ENCODE measurements at regions not wholly inside any gene's neighbourhood (a gene's known extent, or its start where the extent isn't known, plus 50 kb on each side); places are given as distances from the start of the nearest gene placed in this dataset.

DNA sequence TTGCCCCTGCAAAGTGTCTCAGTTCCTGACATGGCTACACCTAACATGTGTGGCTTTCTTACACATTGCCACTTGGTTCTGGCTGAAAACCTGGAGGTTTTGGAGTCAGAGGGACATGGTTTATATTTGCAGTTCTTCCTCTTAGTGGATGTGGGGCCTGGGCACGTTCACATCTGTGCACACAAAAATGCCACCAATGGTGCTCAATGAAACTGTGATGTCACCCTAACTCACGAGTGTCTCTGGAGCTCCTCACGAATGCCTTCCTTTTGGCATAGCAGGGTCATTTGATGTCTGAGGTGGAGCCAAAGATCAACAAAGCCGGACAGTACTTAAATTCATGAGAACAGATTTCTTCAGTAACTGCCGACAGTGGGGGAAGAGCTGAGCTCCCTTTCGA, 231.7 kb upstream of the HS6ST1 start:
- Histone ChIP-seq H3K36me3 (no peaks in the 10 kb centered on the region), H2AFZ (replicated peaks) (no peak overlapping the region), H3K79me2 (ENCODE audit: low read depth) (no peaks in the 10 kb centered on the region), H3K4me3 (no peak overlapping the region), H3K9me3 (ENCODE audit: low read depth) (no peaks in the 10 kb centered on the region), H3K9ac (no peak overlapping the region), H3K27ac (no peak overlapping the region), H3F3A (ENCODE audit: low read depth) (no peaks in the 10 kb centered on the region), H3K27me3 (no peaks in the 10 kb centered on the region), H3K4me2 (no peak overlapping the region), H3K4me1 (peaks cover 18% of the 10 kb centered on the region), H4K20me1 (ENCODE audit: low read depth) (no peaks in the 10 kb centered on the region)
- TF ChIP-seq, protein P1, sequence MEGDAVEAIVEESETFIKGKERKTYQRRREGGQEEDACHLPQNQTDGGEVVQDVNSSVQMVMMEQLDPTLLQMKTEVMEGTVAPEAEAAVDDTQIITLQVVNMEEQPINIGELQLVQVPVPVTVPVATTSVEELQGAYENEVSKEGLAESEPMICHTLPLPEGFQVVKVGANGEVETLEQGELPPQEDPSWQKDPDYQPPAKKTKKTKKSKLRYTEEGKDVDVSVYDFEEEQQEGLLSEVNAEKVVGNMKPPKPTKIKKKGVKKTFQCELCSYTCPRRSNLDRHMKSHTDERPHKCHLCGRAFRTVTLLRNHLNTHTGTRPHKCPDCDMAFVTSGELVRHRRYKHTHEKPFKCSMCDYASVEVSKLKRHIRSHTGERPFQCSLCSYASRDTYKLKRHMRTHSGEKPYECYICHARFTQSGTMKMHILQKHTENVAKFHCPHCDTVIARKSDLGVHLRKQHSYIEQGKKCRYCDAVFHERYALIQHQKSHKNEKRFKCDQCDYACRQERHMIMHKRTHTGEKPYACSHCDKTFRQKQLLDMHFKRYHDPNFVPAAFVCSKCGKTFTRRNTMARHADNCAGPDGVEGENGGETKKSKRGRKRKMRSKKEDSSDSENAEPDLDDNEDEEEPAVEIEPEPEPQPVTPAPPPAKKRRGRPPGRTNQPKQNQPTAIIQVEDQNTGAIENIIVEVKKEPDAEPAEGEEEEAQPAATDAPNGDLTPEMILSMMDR (IDR thresholded peaks at IDR 0.05), result no peak
- TF ChIP-seq EZH2phosphoT487 (IDR thresholded peaks at IDR 0.05) (no peak), EZH2 (IDR thresholded peaks at IDR 0.05) (no peak)
- peak overlapping the region; percentile 96 for H3K27ac Mint-ChIP-seq
- peaks cover 2% of the 10 kb centered on the region for H3K36me3 Mint-ChIP-seq
- peaks cover 11% of the 10 kb centered on the region for H3K9me3 Mint-ChIP-seq
- H3K27me3 Mint-ChIP-seq (ENCODE audit: insufficient read depth, low read depth), result peaks cover 27% of the 10 kb centered on the region
- DNase-seq (ENCODE audit: low spot score), result no peak
- peak overlapping the region; percentile 44 for H3K4me3 Mint-ChIP-seq
- H3K4me1 Mint-ChIP-seq, result peaks cover 79% of the 10 kb centered on the region

DNA sequence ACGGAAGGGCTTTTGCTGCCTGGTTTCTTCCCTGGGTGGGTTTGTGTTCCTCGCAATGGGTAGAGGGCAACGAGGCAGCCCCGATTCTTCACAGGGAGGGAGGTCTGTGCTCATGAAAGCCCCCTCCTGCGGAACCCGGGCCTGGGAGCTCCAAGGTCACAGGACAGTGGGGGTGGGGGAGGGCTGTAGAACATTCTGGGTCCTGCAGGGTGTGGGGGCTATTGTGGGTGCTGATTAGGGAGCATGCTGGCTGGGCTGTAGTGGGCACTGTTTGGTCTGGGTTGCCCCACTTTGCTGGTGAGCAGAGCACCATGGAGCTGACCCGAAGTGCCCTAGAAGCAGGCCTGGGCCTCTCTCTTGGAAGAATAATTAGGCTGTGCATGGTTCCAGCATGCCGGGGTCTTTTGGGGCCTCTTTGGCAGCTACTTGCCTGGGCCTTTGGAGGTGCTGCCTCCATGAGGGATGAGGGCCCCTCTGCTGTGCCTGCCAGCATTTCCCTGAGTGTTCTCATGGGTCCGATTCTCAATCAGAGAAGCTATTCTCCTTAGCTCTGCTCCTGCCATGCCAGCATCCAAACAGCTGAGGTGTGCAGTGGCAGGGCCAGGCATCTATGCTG, 232.2 kb upstream of the HS6ST1 start:
- no peaks in the 10 kb centered on the region for H3K36me3 ChIP-seq
- Mint-ChIP-seq H3K27ac (no peak overlapping the region), H3K4me1 (peaks cover 83% of the 10 kb centered on the region), H3K27me3 (ENCODE audit: insufficient read depth, low read depth) (peaks cover 30% of the 10 kb centered on the region), H3K4me3 (no peak overlapping the region), H3K9me3 (peaks cover 13% of the 10 kb centered on the region), H3K36me3 (peaks cover 2% of the 10 kb centered on the region)
- no peak overlapping the region for H3K4me2 ChIP-seq
- DNase-seq (ENCODE audit: low spot score), result no peak
- no peak overlapping the region for H2AFZ ChIP-seq (replicated peaks)
- no peak overlapping the region for H3K4me3 ChIP-seq
- H3K27ac ChIP-seq, result no peak overlapping the region
- no peak overlapping the region for H3K9ac ChIP-seq
- H3K9me3 ChIP-seq (ENCODE audit: low read depth), result no peaks in the 10 kb centered on the region
- no peaks in the 10 kb centered on the region for H3F3A ChIP-seq (ENCODE audit: low read depth)
- no peaks in the 10 kb centered on the region for H3K79me2 ChIP-seq (ENCODE audit: low read depth)
- peaks cover 18% of the 10 kb centered on the region for H3K4me1 ChIP-seq
- TF ChIP-seq, protein P1 (IDR thresholded peaks at IDR 0.05), result no peak
- TF ChIP-seq EZH2phosphoT487 (IDR thresholded peaks at IDR 0.05) (no peak), EZH2 (IDR thresholded peaks at IDR 0.05) (no peak)
- no peaks in the 10 kb centered on the region for H3K27me3 ChIP-seq
- no peaks in the 10 kb centered on the region for H4K20me1 ChIP-seq (ENCODE audit: low read depth)

DNA sequence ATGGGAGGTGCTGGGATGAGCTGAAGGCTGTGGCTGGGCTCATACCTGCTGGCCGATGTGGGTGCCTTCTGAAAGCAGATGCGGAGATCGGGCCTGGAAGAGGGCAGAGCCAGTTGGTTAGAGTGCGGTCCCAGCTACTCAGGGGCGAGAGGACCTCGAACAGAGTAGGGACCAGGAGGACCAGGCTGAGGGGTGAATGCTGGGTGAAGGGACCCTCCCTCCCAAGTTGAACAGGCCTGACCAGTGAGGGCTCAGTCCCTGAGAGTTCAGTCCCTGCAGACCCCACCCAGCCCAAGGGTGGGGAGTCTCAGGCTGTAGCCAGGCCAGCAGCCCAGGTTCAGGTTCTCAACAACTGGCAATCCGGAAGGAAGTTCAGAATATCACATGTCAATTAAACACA, 232.8 kb upstream of the HS6ST1 start:
- H3K9me3 ChIP-seq (ENCODE audit: low read depth), result no peaks in the 10 kb centered on the region
- peaks cover 18% of the 10 kb centered on the region for H3K4me1 ChIP-seq
- H4K20me1 ChIP-seq (ENCODE audit: low read depth), result no peaks in the 10 kb centered on the region
- Mint-ChIP-seq H3K9me3 (peaks cover 13% of the 10 kb centered on the region), H3K36me3 (peaks cover 2% of the 10 kb centered on the region), H3K4me1 (peaks cover 83% of the 10 kb centered on the region), H3K27me3 (ENCODE audit: insufficient read depth, low read depth) (peaks cover 31% of the 10 kb centered on the region), H3K4me3 (no peak overlapping the region), H3K27ac (no peak overlapping the region)
- H3K4me2 ChIP-seq, result no peak overlapping the region
- no peak overlapping the region for H3K27ac ChIP-seq
- H2AFZ ChIP-seq (replicated peaks), result no peak overlapping the region
- TF ChIP-seq, protein P1 (IDR thresholded peaks at IDR 0.05), result no peak
- no peak for TF ChIP-seq EZH2phosphoT487 (IDR thresholded peaks at IDR 0.05)
- no peak for TF ChIP-seq EZH2 (IDR thresholded peaks at IDR 0.05)
- H3K27me3 ChIP-seq, result no peaks in the 10 kb centered on the region
- no peaks in the 10 kb centered on the region for H3K36me3 ChIP-seq
- DNase-seq (ENCODE audit: low spot score), result no peak
- H3K9ac ChIP-seq, result no peak overlapping the region
- no peak overlapping the region for H3K4me3 ChIP-seq
- no peaks in the 10 kb centered on the region for H3K79me2 ChIP-seq (ENCODE audit: low read depth)
- H3F3A ChIP-seq (ENCODE audit: low read depth), result no peaks in the 10 kb centered on the region

Measured in neural progenitor cell (in vitro differentiated cells).